DND-41 (cell line): ENCODE measurements at regions not wholly inside any gene's neighbourhood (a gene's known extent, or its start where the extent isn't known, plus 50 kb on each side); places are given as distances from the start of the nearest gene placed in this dataset.

ENCODE experiments used
- EZH2 ChIP-seq: IDR thresholded peaks from 3 replicates; pipeline ENCODE4 v1.6.1; 2012; ENCODE audit warnings: borderline replicate concordance, low read depth, mild to moderate bottlenecking, moderate library complexity, low read length, inconsistent platforms; ENCODE audit not compliant: severe bottlenecking
- TF ChIP-seq, protein P1 (sequence below): IDR thresholded peaks from 2 replicates; pipeline ENCODE4 v1.5.1; 2012; ENCODE audit warnings: borderline replicate concordance, low read length, moderate library complexity, mild to moderate bottlenecking; ENCODE audit not compliant: poor library complexity, severe bottlenecking; ENCODE audit errors: extremely low read depth

- TF ChIP-seq, protein P1, sequence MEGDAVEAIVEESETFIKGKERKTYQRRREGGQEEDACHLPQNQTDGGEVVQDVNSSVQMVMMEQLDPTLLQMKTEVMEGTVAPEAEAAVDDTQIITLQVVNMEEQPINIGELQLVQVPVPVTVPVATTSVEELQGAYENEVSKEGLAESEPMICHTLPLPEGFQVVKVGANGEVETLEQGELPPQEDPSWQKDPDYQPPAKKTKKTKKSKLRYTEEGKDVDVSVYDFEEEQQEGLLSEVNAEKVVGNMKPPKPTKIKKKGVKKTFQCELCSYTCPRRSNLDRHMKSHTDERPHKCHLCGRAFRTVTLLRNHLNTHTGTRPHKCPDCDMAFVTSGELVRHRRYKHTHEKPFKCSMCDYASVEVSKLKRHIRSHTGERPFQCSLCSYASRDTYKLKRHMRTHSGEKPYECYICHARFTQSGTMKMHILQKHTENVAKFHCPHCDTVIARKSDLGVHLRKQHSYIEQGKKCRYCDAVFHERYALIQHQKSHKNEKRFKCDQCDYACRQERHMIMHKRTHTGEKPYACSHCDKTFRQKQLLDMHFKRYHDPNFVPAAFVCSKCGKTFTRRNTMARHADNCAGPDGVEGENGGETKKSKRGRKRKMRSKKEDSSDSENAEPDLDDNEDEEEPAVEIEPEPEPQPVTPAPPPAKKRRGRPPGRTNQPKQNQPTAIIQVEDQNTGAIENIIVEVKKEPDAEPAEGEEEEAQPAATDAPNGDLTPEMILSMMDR, result no peak
- TF ChIP-seq EZH2, result no peak
These were observed 139.3 kb upstream of the COL5A1 start for GRCh38 chr9:134502266-134502791.
